PC-3 (cell line): ENCODE measurements at regions not wholly inside any gene's neighbourhood (a gene's known extent, or its start where the extent isn't known, plus 50 kb on each side); places are given as distances from the start of the nearest gene placed in this dataset.

Experiments used
- CTCF ChIP-seq: fragments of 300-600 bp; sonication (generic); conservative IDR thresholded peaks from 2 replicates; pipeline ENCODE4 v1.5.1; 2017; ENCODE audit warnings: antibody characterized with exemption, low read depth, mild to moderate bottlenecking, low read length
- EZH2 ChIP-seq: fragments of 300-600 bp; sonication (generic); IDR thresholded peaks from one replicate; pipeline ENCODE4 v1.6.1; 2017; ENCODE audit warnings: antibody characterized with exemption, mild to moderate bottlenecking, low read length; ENCODE audit not compliant: unreplicated experiment
- EZH2phosphoT487 ChIP-seq: fragments of 300-600 bp; sonication (generic); IDR thresholded peaks from 2 replicates; pipeline ENCODE4 v1.6.1; 2018; ENCODE audit warnings: mild to moderate bottlenecking, antibody characterized with exemption, low read length, borderline replicate concordance

DNA sequence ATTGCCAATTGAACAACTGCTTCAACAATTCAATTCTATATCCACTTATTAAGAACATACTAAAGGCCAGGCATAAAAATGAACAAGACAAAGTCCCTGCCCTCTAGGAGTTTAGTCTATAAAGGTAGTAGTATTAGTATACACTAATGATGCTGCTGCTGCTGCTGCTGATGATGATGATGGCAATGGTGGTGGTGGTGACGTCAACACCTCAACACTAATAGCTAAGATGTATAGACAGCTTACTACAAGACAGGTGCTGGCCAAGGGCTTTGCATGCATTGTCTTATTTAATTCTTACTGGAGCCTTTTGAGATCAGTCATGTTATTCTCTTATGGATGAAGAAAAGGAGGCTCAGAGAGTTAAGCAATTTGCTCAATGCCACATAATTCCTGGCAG lies 164.4 kb upstream of the ASIC2 start:
- no peak for TF ChIP-seq CTCF
- no peak for TF ChIP-seq EZH2
- no peak for TF ChIP-seq EZH2phosphoT487
